HG02938 (cell line): ENCODE measurements at regions not wholly inside any gene's neighbourhood (a gene's known extent, or its start where the extent isn't known, plus 50 kb on each side); places are given as distances from the start of the nearest gene placed in this dataset.

Experiments used
- ATAC-seq: cut with Tn5 transposase; IDR thresholded peaks from one replicate; pipeline ENCODE4 v1.9.1; 2021; ENCODE audit warnings: mild to moderate bottlenecking, moderate library complexity; ENCODE audit not compliant: unreplicated experiment

DNA sequence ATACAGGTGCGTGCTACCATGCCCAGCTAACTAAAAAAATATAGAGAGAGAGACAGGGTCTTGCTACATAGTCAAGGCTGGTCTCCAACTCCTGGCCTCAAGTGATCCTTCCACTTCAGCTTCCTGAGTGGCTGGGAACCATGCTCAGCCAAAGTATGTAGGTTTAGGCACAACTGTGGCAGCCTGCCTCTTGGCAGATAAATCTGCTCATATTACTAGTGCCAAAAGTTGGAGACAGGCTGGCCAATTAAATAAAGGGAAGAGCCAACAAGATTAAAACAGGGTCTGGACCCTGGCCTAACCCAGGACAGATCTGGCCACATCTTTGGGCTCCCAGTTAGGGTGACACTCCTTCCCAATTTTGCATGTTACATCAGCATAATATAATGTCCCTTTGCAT lies 151.7 kb downstream of the CBLN1 start:
- ATAC-seq = no peak

DNA sequence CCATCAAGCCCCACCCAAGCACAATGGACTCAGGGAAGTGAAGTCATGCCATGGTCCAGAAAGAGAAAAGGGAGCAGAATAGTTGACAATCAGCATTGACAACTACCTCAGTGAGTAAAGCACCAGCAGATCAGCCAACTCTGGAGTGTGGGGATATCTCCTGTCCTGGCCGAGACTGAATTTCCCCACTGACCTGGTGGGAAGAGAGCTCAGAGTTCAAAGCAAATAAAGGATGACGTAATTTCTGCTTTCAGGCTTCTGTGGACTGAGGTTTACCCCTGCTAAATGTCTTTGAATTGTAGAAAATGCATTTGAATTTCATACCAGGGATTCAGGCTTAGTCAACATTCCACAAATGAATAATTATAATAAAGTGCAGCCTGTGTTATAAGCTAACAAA lies 152.9 kb downstream of the CBLN1 start:
- ATAC-seq = no peak

DNA sequence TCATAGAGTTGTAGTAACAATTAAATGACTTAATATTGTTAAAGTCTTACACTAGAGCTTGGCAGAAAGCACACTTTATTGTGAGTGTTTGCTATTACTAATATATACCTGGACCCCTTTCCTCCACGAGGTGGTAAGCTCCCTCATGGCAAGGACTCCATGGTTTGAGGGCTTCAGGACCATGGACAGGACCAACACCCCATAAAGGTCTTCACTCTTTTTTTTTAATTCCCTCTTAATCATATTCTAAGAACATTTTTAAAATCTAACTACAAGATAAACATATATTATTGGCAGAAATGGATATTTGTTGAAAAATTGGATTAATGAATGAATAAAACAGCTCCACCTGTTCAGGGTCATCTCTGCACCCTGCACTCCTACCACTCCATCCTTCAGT lies 154.5 kb downstream of the CBLN1 start:
- ATAC-seq = no peak

- ATAC-seq = no peak
Observed at GRCh38 chr16:49121636-49122035, 160.0 kb downstream of the CBLN1 start.

DNA sequence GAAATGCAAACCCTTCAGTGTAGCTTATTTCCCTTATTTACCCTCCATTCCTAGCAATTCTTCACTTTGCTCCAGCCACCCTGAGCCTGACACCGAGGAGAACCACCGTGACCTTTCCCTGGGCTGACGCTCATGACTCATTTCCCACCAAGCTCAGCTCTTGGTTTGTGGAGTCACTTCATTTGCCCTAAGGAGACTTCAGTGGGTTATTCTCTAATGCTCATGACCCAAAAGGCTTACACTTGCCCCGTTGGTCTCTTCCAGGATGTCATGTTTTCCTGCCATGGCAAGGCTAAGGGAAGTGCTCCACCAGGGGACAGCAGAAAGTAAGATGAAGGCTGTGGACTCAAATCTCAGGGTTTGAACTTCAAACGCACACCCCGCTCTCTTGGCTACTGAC lies 161.0 kb downstream of the CBLN1 start:
- no peak for ATAC-seq

- ATAC-seq = no peak
Observed at GRCh38 chr16:49116873-49117272, 164.8 kb downstream of the CBLN1 start.

DNA sequence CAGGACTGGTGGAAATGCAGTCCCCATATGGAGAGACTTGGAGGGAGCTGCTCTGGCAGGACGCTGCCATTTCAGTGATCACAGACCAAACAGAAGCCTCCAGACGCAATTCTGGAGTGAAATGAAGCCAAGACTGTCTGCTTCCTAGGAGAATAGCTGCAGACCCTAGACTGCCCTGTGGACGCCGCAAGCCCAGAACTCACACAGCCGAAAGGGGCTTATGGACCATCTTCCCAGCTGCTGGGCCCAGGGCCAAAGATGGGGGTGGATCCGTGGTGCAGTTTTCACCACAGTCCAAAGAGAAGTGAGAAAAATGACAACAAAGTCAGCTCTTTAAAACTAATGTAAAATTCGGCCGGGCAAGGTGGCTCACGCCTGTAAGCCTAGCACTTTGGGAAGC lies 165.7 kb downstream of the CBLN1 start:
- ATAC-seq = no peak

DNA sequence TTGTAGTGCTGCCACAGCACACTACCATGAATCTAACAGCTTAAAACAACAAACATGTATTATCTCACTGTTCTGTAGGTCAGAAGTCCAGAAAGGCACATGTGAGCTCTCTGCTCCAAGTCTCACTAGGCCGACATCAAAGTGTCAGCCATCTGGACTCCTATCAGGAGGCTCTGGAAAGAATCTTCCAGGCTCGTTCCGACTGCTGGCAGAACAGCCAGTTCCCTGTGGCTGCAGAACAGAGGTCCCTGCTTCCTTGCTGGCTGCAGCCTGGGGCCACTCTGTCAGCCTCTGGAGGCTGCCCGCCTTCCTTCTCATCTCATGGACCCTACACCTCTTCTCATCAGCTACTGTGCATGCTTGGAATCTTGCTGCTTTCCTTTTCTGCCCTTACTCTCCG lies 168.9 kb downstream of the CBLN1 start:
- no peak for ATAC-seq

GRCh38 chr16:49111351-49111750 lies 170.3 kb downstream of the CBLN1 start:
- ATAC-seq = no peak

GRCh38 chr16:49108611-49109010 lies 173.0 kb downstream of the CBLN1 start:
- no peak for ATAC-seq

DNA sequence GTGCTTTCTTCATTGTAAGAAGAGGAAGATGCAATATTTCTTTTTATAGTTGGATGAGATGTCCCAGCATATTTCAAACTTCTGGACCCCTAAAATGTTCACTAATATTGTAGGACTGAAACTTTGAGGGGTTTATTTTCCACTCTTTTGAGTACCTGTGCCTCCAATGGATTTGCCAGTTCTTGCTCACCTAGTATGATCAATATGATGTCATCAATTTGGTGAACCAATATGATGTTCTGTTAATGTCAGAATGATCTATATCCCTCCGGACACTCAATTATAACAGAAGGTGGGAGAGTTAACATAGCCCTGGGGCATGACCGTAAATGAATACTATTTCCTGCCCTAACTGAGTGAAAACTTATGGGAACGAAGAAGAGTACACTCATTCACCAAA lies 178.3 kb downstream of the CBLN1 start:
- no peak for ATAC-seq

GRCh38 chr16:49101997-49102396 lies 179.6 kb downstream of the CBLN1 start:
- ATAC-seq = no peak

DNA sequence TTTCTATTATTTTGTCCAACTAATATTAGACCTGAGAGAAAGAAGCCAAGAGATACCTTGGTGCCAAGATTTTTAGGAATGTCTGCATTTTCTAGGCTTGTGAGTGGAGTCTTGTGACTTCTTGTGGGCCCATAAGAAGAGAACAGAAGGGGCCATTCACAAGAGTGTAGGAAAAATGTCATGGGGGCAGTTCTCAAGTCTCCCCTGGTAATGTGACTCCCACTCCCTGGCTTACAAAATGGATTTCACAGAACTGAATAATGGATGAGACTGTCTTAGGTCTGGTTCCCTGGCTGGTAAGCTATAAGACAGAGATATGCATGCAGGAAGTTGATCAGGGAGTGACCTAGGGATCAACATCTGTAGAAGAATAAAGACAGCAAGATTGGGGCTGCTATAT lies 181.3 kb downstream of the CBLN1 start:
- ATAC-seq = no peak

GRCh38 chr16:49097964-49098363 lies 183.7 kb downstream of the CBLN1 start:
- ATAC-seq = no peak

DNA sequence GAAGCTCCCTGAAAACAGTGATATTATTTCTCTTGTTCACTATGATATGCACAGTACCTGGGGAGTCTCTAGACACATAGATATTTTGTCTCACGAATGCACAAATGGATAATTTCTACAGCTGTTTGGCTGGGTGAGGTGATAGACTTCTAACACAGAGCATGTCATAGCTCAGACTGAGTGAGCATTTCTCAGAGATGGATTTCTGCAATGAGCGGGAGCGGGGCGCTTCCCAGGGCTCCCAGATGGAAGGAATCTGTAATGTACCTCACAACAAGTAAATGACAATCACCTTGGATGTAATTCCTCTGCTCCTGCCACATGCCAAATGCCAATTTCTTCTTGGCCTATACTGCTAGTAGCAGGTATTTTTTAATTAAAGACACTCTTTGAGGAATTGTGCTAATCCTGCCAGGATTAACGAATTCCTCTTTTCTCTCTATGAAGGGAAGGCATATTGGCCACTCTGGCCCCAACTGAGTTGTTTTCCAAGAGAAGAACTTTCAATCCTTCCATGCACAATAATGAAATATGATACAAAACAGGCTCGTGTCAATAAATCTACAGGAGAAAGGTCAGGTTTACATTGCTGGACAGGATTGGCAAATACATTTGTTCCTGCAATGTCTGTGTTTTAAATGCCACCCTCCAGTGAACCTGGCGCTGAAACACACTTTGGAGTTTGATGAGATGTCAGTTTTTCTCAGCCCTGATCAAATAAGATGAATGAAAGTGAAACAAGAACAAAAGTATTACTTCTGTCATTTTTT lies 185.3 kb downstream of the CBLN1 start:
- no peak for ATAC-seq

GRCh38 chr16:49095539-49095938 lies 186.1 kb downstream of the CBLN1 start:
- ATAC-seq = no peak

GRCh38 chr16:49094471-49094870 lies 187.2 kb downstream of the CBLN1 start:
- no peak for ATAC-seq

DNA sequence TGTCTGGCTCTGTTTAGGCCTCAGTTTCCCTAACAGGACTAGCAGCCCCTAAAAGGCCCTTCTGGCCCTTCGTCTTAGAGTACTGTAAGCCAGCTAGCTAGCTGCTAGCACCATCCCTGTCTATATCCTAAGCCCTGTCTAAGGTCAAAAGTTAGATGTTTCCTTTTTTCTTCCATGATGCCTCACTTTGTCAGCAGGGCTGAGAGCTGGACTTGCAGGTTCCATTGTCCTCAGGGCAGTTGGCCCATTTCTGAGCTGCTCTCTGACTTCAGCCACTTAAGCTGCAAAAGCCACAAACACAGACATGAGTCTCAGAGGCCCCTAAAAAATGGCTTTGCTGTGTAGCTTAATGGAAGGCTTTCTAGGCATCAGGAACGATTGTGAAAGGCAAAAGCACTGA lies 187.7 kb downstream of the CBLN1 start:
- no peak for ATAC-seq

- no peak for ATAC-seq
Observed at GRCh38 chr16:49092704-49093103, 188.9 kb downstream of the CBLN1 start.

DNA sequence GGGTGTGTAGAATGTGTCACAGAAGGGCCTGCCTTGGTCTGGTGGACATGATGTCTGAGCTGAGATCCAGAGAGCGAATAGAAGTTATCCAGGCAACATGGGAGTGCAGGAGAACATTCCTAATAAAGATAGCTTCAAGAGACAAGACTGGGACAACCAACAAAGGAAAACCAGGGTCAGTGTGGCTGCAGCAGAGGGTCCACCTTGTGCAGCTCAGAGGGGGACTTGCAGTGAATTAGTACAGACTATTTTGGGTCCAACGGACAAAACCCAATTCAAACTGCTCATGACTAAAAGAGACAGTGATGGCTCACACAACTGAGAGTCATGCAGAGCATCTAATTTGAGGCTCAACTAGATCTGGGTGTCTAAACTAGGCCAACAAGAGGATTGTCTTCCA lies 192.1 kb downstream of the CBLN1 start:
- no peak for ATAC-seq

GRCh38 chr16:49089039-49089438 lies 192.6 kb downstream of the CBLN1 start:
- ATAC-seq = no peak

GRCh38 chr16:49085686-49086085 lies 196.0 kb downstream of the CBLN1 start:
- no peak for ATAC-seq
